ENCODE measurements at regions not wholly inside any gene's neighbourhood (a gene's known extent, or its start where the extent isn't known, plus 50 kb on each side); places are given as distances from the start of the nearest gene placed in this dataset.
"Not testable (repeated sequence)": the region's sequence is repeated elsewhere in the genome, so short reads cannot be mapped to it uniquely, and the experiment has no call there.

DNA sequence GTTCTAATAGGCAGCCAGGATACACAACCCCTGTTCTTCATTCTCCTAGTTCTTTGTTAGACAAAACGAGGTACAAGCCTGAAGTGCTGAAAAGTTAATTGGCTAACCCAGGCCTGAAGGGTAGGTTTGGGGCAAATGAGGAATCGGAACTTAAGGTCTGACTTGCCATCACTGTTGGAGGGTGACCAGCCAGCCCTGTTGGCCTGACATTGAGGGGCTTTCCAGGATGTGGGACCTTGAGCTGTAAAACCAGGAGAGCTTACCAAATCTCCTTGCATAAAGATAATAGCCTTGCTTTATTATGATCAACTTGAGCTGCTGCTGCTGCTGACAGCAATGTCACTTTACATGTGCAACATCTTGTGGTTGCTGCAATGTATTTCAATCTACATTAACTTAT lies 256.0 kb downstream of the VAPA start:
- no peak for DNase-seq (ENCODE audit: low read depth)

DNA sequence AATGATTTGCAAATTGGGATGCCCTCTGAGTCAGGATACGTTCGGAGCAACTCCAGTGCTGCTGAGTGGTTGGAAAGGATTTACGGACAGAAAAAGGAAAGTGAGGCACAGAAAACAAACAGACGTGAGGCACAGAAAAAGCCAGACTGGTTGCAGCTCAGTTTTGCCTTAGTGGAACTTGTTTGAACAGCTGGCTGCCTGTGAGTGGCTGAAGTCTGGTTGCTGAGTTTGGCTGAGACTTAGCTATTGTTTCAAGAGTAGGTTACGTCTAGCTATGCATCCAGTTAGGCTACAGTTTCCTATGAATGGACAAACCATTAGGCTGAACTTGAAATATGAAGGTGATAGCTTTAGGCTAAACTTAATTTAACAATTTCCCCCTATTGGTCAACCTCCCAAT lies 256.6 kb downstream of the VAPA start:
- DNase-seq (ENCODE audit: low read depth), result no peak

DNA sequence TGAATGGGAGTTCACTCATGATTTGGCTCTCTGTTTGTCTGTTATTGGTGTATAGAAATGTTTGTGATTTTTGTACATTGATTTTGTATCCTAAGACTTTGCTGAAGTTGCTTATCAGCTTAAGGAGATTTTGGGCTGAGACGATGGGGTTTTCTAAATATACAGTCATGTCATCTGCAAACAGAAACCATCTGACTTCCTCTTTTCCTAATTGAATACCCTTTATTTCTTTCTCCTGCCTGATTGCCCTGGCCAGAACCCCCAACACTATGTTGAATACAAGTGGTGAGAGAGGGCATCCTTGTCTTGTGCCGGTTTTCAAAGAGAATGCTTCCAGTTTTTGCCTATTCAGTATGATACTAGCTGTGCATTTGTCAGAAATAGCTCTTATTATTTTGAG lies 261.5 kb downstream of the VAPA start:
- DNase-seq (ENCODE audit: low read depth), result not testable (repeated sequence)

DNA sequence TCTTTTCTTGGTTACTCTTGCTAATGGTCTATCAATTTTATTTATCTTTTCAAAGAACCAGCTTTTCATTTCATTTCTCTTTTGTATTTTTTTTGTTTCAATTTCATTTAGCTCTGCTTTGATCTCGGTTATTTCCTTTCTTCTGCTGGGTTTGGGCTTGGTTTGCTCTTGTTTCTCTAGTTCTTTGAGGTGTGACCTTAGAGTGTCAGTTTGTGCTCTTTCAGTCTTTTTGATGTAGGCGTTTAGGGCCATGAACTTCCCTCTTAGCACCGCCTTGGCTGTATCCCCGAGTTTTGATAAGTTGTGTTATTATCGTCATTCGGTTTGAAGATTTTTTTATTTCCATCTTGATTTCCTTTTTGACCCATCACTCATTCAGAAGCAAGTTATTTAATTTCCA lies 265.5 kb downstream of the VAPA start:
- DNase-seq (ENCODE audit: low read depth), result not testable (repeated sequence)

DNA sequence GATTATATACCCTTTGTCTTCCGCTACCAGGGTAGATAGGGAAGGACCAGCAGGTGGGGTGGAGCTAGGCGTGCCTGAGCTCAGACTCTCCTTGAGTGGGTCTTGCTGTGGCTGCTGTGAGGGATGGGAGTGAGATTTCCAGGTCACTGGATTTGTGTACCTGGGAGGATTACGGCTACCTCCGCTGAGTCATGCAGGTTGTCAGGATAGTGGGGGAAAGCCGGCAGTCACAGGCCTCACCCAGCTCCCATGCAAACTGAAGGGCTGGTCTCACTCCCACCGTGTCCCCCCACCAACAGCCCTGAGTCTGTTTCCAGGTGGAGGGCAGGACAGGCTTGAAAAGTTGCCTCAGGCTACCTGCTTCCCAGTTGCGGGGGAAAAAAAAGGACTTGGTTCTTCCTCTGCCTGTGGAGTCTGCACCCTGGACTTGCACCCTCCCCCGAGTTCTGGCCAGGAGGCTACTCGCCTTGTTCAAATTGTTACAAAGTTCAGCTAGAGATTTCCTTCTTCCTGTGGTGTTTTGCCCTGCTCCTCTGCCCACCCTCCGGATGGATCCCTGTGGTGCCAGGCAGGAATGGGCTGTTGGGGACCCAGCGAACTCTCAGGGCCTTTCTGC lies 268.3 kb downstream of the VAPA start:
- no peak for DNase-seq (ENCODE audit: low read depth)

DNA sequence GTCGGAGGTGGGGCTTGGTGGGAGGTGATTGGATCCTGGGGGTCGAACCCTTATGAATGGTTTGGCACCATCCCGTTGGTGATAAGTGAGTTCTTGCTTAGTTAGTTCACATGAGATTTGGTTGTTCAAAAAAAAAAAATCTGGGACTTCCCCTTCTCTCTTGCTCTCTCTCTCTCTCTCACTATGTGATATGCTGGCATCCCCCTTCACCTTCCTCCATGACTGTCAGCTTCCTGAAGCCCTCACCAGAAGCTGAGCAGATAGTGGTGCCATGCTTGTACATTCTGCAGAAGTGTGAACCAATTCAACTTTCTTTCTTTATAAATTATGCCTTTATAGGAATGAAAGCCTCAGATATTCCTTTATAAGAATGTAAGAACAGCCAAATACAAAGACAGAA lies 269.7 kb upstream of the APCDD1 start:
- no peak for DNase-seq (ENCODE audit: low read depth)

DNA sequence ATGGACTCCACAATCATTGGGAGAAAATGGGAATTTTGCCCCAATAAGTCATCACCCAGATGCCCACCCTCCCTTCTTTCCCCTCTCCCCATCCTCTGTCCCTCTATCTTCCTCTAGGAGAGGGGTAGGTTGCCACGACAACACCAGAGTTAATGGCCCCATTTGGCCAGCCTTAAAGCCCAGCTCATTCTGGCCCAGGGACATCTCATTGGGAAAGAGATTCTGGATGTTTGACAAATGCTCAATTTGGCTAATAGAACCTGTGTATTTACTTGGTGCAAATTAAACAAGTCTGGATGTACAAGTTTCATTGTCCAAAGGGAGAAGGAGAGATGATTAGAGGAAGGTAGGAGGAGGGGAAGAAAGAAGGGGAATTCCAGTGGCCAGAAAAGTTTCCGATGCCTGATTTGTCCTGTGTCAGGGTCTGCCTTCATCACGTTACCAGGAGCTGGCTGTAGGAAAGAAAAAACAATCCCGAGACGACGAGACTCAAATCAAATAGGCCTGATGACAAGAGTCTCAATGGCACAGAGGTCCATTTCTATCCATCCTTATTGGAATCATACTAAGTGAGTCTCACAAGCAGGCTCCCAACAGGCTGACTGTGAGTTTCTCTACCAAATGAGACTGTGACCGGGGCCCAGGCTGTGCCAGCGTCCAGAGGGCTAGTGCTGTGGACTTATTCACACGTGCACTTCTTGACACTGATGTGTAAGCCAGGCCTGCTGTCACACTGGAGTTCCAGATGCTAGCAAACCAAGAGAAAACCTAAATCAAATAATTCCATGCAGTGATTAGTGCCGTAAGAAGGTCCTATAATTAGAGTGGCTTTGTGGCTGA lies 265.2 kb upstream of the APCDD1 start:
- DNase-seq (ENCODE audit: low read depth), result no peak

DNA sequence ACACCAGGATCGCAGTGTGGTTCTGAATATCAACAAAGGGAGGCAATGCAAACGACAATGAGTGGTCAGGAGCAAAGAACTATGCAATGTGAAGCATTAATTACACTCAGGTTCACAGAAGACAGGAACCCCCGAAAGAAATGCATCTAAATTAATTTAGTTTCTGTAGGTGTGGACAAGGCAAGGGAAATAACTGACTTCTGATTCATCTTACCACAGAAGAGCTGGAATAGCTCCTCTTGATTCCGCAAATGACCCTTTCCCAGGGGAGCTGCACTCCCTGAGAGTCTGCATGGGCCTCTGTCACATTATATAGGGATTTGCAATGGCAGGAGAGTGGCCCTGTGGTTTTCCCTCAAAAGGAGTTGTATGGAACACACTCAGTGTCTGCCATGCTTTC lies 263.9 kb upstream of the APCDD1 start:
- no peak for DNase-seq (ENCODE audit: low read depth)

DNA sequence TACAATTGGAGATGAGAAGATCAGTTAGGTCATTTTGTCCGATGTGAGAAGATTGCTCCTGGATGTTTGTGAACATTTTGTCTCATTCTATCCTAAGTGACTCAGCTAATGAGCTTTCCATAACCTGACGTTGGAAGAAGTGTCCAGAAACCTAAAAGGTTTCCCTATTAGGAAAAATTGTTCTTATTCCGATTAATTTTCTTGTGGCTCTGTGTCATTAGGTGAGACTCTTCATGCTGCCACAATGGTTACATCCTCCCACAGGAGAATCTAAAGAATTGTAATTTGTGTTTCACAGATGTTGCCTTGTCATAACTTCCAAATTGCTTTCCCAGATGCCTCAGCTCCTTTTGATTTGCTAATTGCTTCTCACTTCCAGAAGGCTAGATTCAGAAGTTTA lies 261.0 kb upstream of the APCDD1 start:
- DNase-seq (ENCODE audit: low read depth), result no peak

DNA sequence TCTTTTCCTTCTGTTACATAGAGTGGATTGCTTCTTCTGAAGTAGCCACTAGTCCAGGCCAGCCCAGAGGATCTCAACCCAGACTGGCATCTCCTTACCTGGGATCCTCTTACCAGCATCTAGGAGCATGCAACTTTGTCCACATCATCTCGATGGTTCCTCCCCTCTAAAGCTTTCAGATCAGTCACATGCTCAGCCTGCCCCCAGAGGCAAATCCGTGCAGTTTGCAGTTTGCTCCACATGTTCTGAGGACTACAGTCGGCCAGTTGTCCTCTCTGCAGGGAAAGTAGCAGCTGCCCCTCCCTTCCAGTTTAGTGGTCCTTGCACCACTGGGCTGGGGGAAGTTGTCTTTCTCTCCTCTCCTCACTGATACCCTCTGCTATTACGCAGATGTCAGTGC lies 259.8 kb upstream of the APCDD1 start:
- DNase-seq (ENCODE audit: low read depth), result no peak

DNA sequence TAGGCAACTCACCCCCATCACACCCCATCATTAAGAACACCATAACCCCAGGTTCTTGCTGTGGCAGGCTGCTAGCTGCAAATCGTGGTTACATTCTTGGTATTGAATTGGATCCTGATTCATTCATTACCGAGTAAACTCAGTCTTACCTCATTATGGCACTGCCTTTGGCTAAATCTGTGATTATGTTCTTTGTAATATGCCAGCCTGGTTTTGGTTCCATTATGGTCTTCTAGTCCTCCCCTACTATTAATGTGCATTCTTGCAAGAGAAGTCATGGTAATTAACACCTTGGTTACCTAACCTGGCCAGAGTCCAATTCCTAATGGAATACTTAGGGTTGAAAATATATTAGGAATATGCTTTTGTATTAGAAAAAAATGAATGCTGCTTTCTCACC lies 258.9 kb upstream of the APCDD1 start:
- no peak for DNase-seq (ENCODE audit: low read depth)

DNA sequence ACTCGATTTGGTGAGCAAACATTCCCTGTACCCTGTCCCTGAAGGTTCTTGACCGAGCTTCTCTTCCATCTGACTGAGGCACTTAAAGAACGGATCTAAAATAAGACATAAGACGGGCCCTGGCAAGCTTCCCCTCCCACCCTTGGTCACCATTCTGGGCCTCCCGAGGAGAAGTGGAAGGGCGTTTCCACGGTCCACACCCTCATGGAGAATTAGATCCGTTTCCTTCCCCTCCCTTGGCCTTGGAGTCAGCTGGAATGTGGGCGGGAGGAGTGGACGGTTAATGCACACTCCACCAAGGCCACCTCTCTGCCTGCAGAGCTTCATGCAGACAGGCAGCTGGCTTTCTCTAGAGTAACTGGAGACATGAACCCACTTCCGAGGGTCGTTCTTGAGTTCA lies 257.3 kb upstream of the APCDD1 start:
- DNase-seq (ENCODE audit: low read depth), result no peak

DNA sequence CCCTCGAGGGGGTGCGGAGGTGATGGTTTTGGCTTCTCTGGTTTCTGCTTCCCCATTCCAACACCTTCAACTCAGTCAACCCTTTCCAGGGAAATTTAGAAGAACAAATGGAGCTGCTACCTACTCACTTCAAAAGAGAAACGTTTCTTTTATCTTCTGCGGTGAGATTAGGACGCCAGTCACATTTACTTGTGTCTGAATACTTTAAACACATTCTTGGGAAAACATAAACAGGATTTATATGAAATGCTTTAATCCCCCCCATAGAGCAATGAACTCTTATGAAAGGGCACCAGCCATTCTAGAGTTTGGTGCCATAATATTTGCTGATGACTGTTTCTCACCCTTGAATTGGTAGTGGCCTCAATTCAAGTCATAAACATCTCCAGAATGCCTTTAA lies 253.2 kb upstream of the APCDD1 start:
- no peak for DNase-seq (ENCODE audit: low read depth)

DNA sequence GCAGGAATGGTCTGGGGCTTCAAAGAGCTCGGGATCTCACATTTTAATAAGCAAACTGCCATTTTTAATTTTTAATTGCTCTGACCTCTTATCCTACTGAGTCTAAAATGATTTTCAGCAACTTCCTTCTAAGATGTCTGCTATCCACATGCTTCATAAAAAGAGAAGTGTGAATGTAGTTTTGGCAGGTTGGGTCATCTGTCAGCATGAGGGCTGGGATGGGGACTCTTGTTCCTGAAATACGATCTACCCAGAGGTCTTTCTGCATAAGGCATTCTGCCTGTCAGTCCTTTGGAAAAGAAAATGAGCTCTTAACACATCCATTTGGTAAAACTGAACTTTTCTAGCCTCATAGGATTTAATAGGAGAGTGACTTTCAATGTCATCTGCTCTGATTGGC lies 252.8 kb upstream of the APCDD1 start:
- DNase-seq (ENCODE audit: low read depth), result no peak

DNA sequence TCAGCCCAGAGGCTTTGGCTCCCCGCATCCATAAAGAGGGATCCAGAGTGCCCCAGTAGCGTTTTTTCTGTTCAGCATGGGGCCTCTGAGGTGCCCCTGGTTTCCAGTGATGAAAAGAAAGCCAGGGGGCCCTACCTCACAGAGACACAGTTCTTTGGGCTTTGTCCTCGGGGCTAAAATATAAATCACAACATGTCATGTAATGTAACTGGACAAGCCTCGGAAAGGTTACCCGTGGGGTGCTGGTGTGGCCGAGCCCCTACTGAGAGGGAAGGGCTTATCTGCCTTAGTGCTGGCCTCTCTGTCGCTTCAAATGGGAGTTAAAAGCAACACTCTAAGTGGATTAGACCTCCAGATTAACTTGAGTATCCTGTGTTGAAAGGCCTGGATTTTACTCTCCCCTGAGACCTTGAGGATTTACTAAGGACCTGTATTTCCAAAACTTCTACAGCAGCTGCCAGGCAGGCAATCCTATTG lies 251.6 kb upstream of the APCDD1 start:
- no peak for DNase-seq (ENCODE audit: low read depth)

DNA sequence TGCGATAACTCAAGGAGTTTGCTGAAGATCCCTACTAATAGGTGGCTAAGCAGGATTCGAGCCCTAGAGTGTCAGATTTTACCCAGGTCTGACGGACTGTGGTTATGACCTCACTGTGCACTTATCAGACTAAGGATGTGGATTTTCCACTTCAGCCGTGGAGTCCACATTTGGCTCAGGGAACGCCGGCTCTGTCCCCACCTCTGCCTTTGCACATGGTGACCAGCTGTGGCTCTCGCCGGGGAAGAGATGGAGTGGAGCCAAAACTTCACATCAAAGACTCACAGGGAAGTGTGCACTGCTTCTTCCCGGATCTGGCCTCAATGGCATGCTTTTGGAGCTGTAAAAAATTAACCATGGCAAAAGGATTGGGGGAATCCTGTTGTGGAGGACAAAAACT lies 249.3 kb upstream of the APCDD1 start:
- no peak for DNase-seq (ENCODE audit: low read depth)

DNA sequence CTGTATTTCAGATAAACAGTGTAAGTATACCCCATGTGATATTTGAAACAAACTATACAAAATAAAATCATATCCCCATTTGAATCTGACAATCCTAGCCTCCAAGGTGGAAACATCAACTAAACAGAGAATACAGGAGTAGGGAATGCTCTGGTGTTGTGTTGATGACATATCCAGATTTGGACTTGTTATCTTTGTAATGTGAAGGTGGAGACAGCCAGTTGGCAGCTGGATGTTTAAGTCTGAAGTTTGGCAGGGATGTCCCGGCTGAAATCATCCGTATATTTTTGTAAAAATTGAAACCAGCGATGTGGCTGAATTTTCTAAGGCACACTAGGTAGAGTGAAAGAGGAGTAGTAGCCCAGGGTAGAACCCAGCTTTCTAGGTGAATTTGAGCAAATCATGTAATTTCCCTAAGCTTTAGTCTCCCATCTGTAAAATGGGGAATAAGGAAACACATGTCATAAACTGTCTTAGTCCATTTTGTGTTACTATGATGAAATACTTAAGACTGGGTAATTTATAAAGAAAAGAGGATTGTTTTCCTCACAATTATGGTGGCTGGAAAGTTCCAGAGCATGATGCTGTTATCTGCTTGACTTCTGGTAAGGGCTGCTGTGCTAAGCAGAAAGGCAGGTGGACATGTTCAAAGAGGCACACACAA lies 246.6 kb upstream of the APCDD1 start:
- DNase-seq (ENCODE audit: low read depth), result no peak

DNA sequence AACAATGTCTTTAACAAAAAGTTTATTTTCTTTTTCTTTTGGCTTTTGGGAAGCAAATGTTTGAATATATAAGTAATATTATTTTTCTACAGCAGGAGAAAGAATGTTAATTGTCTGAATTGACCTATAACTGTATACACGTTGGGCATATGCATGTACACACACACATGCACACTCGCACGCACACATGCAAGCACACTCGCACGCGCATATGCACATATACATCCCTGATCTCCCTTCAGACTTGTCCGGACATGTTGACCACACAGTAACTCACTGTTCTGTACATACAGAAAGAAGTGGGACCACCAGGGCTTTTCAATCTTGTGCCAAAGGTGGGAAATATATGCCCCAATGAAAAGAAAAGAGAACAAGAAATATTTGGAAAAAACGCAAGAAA lies 245.1 kb upstream of the APCDD1 start:
- no peak for DNase-seq (ENCODE audit: low read depth)

DNA sequence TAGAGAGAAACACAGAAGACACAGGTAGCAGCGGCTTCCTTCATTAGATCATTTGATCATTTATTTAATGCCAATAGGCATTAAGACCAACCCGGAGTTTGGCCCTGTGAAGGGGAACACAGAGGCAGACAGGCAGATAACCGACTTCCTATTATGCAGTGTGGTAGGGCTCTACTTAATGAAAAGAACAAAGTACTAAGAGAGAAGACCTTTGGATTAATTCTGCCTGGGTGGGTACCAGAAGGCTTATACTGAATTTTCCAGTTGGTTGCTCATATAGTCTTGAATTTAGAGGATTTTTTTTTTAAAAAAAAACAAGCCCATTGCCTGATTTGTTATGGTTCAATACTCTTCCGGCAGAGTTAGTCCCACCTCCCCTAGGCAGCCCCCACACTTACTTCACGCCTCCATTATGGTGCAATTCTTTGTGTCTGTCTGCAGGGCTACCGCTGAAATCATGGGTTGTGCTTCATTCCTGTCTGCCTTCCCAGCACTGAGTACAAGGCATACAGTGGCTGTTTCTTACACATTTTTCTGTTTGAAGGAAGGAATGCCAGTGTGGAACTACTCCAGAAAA lies 244.3 kb upstream of the APCDD1 start:
- no peak for DNase-seq (ENCODE audit: low read depth)

DNA sequence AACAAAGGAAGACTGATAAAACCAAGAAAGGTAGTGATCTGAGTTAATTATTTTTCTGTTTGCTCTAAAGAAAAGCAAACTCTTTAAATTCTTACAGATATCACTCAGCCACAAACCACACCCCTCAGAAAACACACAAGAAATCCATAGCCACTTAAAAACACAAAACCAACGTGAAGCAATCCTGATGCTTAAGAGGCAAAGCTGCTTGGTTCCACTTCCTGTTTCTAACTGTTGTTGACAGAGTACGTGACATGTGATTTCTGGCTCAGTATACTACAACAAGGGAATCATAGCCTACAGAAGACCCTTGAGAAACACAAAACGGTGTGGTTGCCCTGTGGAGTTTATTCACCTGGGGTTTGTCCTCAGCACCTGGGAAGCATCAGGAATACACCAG lies 240.9 kb upstream of the APCDD1 start:
- DNase-seq (ENCODE audit: low read depth), result no peak

DNA sequence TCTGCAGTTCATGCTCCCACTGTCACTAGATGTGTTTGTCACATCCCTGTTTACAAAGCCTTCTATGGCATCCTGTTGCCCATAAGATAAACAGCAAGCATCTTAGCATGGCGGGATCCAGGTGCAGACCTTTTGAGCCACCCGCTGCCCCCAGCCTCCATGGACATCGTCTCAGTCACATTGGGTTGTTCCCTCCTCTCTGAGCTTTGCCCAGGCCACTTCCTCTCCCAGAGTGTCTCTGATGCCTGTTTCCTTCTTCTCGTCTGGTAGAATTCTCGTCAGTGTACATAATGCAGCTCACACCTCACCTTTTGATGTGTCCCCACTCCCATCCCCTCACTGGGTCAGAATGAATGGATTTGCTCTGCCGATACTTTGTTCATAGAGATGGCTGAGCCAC lies 239.0 kb upstream of the APCDD1 start:
- DNase-seq (ENCODE audit: low read depth), result no peak

DNA sequence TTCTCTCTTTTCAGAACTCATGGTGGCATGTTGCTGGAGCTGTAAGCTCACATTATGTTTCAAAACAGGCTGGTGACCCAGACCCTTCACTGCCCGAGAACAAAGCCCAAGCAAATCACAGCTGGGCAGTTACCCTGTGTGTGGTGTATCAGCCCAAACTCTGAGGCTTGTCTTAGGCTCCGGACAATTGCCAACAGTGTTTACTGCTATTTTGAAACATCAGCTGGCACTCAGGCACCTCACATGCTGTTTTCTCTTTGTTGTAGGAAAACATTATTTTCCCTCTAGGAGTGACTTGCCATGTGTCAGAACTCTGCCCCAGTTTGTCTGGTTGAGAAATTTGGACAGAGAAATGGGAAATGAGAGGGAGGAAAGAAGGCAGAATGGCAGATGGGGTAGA lies 237.6 kb upstream of the APCDD1 start:
- no peak for DNase-seq (ENCODE audit: low read depth)

DNA sequence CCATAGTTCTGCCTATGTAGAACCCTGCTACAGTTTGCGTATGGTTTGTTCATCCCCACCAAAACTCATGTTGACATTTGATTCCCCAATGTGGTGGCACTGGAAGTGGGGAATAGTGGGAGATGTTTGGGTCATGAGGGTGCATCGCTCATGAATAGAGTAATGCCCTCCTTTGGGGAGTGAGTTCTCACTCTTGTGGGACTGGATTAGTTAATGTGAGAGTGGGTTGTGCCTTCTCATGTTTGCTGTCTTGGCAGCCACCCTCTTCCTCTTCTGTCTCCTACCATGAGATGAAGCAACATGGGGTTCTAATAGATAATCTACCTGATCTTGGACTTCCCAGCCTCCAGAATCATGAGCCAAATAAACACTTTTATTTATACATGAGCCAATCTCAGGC lies 237.2 kb upstream of the APCDD1 start:
- DNase-seq (ENCODE audit: low read depth), result no peak
